HG02840 (cell line): ENCODE measurements at regions not wholly inside any gene's neighbourhood (a gene's known extent, or its start where the extent isn't known, plus 50 kb on each side); places are given as distances from the start of the nearest gene placed in this dataset.

Source experiments
- ATAC-seq: cut with Tn5 transposase; IDR thresholded peaks from one replicate; pipeline ENCODE4 v1.9.1; 2021; ENCODE audit warnings: mild to moderate bottlenecking, moderate library complexity, moderate number of reproducible peaks; ENCODE audit not compliant: unreplicated experiment, low FRiP score

DNA sequence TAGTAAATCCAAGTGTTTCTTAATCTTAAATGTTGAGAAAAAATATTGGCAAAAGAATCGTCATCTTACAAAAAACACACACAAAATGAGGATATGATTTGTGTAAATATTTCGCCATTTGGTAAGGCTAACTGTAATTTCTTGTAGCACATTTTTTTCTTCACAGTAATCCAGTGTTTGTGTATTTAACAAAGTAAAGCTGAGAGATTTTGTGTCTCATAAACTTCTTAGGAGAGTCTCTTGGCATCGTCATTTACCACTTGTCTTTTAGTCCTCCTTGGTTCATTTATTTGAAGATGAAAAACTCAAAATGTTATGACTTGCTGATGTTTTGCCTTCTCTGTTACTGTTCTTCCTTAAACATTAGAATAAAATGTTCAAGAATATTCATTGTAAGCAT is 326.7 kb upstream of the PITX2 start:
- ATAC-seq, result no peak

- no peak for ATAC-seq
These were observed 327.9 kb upstream of the PITX2 start for GRCh38 chr4:110950731-110951130.

GRCh38 chr4:110953191-110953590 is 330.3 kb upstream of the PITX2 start:
- ATAC-seq, result no peak

GRCh38 chr4:110953898-110954297 is 331.0 kb upstream of the PITX2 start:
- ATAC-seq, result no peak

- ATAC-seq, result no peak
These were observed 332.9 kb upstream of the PITX2 start for GRCh38 chr4:110955748-110956147.

- ATAC-seq, result no peak
These were observed 336.3 kb upstream of the PITX2 start for GRCh38 chr4:110959041-110959643.

DNA sequence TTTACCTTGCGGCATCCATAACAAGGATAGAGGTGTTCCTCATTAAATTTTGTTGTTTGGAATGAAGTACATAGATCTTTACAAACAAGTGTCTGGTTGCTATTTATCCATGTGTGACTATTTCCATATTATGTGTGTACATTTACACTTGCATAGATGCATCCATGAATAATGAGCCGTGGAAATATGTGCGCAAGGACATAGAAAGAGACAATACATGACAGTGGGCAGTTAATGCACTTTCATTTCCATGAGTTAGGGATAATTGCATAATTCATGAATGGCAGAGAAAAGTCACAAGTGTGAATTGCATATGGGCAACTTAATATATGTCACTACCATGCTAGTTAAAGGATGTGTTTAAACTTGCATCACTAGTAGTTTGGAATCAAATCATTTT is 338.2 kb upstream of the PITX2 start:
- ATAC-seq, result no peak

DNA sequence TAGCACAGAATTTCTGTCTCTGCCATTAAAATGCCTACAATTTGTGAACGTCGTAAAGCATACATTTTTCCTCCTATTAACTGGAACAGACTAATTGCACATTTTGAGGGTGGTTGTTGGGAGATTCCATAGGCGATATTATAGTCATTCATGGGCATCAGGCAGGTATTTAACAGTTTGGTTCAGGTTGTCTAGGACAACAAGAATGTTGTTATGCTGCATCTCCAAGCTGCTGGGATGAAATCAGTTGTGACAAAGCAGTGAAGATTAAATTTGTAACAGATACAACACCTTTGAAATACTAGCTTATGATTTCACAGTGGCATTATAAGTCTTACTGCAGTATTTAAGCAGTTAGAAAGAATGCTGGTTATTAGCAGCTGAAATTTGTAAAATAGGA is 339.7 kb upstream of the PITX2 start:
- ATAC-seq, result no peak

DNA sequence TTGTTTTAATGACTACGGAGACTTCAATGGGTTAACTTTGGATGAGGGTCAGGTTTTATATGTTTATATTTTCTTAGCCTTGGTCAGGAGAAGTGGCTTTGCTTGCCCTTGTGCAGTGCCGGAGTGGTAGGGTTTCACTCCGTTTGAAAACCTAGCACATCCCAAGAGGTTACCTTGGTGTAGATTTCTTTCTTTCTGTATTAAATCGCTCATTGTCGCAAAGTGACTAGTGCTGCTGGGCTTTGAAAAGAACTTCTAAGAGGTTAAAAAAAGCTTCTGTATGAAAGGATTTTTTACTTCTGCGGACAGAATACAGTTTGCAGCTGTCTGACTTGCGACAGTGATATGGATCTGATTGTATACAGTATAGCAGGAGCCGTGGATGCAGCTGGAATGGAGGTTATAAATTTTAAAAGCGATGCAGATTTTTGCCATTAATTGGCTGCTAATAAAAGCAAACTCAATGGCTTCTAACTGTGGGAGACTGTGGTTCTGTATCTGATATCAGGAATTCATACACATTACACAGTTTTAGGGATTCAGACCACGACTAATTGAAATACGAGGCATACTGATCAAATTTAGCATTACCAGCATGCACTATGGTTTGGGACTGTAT is 340.9 kb upstream of the PITX2 start:
- ATAC-seq, result no peak

DNA sequence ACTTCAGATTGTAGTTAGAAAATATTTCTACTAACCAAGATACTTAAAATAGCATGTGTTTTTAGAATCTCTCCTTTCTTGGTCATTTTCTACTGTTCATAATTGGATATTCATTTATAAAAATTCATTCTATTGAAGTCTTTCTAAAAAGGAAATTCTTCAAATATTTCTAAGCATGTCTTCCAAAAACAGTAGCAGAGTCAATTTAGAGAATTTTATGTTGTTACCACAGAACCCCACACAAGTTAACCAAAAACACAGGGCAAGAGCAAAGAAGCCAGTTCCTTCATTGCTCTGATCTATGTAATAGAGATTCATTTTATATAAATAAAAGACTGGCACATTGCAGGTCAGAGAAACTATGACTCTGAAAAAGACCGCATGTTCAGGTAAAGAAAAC is 345.1 kb upstream of the PITX2 start:
- ATAC-seq, result no peak

DNA sequence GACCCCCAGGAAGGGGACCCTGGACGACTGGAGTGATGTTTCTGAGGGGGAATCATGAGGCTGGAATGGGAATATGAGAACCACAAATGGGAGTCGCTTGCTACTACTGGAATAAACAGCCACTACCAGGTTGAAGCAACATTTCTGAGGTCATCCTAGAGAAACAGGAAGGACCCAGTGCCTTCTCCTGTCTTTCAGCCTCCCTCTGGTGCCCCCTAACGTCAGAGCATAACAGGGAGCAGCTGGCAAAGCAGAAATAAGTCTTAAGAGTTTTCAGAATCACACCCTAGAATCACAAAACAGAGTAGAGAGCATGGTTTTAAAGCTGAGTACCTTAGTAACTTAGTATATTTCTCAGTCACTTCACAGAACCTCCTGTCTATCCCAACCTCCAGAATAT is 347.8 kb upstream of the PITX2 start:
- ATAC-seq, result no peak

DNA sequence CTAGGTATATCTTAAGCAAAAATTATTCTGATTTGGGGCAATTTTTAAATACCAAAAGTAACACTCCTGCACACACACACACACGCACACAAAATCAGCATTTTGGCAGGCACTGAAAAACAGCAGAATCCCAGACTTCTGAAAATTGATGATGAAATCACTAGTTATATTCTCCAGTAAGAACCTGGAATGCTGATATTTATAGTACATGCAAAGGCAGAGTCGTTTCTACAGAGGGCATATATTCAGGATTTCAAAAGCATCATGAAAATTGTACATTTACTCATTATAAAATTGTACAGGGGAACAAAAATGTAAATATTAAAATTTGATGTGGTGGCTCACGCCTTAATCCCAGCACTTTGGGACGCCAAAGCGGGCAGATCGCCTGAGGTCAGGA is 352.5 kb upstream of the PITX2 start:
- no peak for ATAC-seq

GRCh38 chr4:110977554-110977953 is 354.7 kb upstream of the PITX2 start:
- no peak for ATAC-seq

- ATAC-seq, result no peak
These were observed 355.9 kb upstream of the PITX2 start for GRCh38 chr4:110978761-110979160.

- no peak for ATAC-seq
These were observed 359.6 kb upstream of the PITX2 start for GRCh38 chr4:110982486-110982885.

- ATAC-seq, result no peak
These were observed 365.8 kb upstream of the PITX2 start for GRCh38 chr4:110988722-110989121.

DNA sequence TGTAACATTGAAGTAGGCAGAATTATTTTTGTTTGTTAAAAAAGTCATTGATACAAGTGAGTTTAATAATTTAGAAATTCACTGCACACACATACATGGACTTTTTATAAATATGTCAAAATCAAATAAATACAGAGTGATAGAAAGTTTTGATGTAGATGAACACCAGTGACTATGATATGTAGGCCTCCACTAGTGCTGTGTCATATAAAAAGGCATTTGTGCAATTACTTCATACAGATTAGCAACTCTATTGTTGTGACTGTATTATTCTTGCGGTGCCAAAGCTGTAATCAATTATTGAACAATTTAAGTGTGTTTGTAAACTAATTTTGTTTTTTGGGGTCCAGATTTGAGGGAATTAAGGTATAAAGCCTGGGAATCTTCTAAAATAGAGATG is 366.2 kb upstream of the PITX2 start:
- ATAC-seq, result no peak

DNA sequence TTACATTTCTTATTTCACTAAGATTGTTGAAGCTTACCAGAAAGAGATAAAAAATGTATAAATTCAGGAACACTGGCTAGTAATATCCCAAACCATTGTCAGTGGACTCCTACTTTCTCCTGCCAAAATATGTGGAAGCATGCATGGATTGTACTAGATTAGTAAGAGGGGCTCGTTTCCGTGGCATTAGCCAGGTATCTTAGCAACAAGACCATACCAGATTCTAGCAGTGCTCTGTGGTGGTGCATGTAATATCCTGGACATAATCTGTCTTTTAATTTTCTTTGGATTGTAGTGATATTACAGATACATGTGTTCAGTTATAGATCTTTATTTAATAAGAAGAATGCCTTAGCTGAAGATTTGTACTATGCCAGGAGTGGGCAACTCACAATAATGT is 371.9 kb upstream of the PITX2 start:
- ATAC-seq, result no peak

DNA sequence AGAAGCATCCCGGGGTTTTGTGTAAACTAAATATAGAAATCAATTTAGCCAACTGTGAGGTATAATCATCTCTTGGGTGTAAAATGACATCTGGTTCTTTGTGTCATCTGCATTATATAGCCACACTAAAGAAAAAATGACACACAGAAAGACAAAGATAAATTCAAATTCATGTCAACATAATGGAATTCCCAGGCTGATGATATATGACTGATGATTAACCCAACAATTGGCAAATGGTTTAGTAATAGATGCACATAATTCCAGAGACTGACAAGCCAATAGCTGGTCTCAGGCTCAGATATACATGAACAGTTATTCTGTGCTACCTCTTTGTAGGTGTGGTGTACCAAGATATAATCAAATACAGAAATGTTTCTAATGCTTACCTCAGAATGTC is 375.4 kb upstream of the PITX2 start:
- ATAC-seq, result no peak

GRCh38 chr4:111011458-111011857 is 388.6 kb upstream of the PITX2 start:
- ATAC-seq, result no peak

DNA sequence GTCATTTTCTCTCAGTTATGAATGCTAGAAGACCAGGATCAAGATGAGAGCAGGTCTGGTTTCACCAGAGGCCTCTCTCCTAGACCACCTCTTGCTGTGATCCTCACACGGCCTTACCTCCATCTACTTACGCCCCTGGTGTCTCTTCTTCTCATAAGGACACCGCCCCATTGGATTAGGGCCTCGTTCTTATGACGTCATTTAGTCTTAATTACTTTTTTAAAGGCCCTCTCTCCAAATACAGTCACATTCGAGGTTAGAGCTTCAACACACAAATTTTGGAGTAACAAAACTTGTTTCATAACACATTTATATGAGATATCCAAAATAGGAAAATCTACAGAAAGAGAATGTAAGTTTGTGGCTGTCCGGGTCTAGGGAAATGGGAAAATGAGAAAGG is 391.0 kb upstream of the PITX2 start:
- no peak for ATAC-seq

DNA sequence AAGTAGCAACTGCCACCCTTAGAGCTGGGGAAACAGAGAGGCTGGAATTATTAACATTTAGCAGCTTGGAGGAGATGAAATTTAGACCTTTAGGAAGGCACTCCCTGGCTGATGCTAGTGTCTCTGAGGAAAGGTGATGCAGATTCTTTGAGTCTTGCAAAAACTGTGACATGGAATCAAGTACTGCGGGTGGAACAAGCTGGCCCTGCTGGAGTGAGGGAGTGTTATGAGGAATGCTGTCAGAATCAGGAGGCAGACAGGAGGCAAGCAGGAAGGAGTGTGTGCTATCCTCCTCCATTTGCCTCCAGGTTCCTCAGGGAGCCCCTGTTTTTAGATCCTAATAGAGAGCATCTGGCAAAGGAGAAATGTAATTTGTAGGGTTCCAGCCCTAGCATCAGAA is 391.7 kb upstream of the PITX2 start:
- ATAC-seq, result no peak

GRCh38 chr4:111016416-111016815 is 393.5 kb upstream of the PITX2 start:
- no peak for ATAC-seq
